ACC112 (cell line): ENCODE measurements at regions not wholly inside any gene's neighbourhood (a gene's known extent, or its start where the extent isn't known, plus 50 kb on each side); places are given as distances from the start of the nearest gene placed in this dataset.

Experiments used
- H2AFZ ChIP-seq: fragments of 200-600 bp; sonication (generic); one replicate; pipeline ENCODE4 v1.6.0; 2017; ENCODE audit warnings: antibody characterized with exemption, low read length; ENCODE audit not compliant: unreplicated experiment
- H3K27ac ChIP-seq: fragments of 200-600 bp; sonication (generic); 2 replicates; pipeline ENCODE4 v1.5.1; 2014; ENCODE audit warnings: low read depth, mild to moderate bottlenecking, antibody characterized with exemption, low read length, moderate library complexity
- H3K27me3 ChIP-seq: fragments of 200-600 bp; sonication (generic); 2 replicates; pipeline ENCODE4 v1.6.1; 2014; ENCODE audit warnings: mild to moderate bottlenecking, antibody characterized with exemption, low read length, moderate library complexity, mixed read lengths; ENCODE audit not compliant: insufficient read depth
- H3K36me3 ChIP-seq: fragments of 200-600 bp; sonication (generic); 2 replicates; pipeline ENCODE4 v1.6.1; 2016; ENCODE audit warnings: mild to moderate bottlenecking, antibody characterized with exemption, low read length, moderate library complexity, mixed read lengths; ENCODE audit not compliant: insufficient read depth
- H3K4me1 ChIP-seq: fragments of 200-600 bp; sonication (generic); one replicate; pipeline ENCODE4 v1.6.1; 2016; ENCODE audit warnings: low read length, mixed read lengths; ENCODE audit not compliant: insufficient read depth, unreplicated experiment, control insufficient read depth
- H3K4me3 ChIP-seq: fragments of 200-600 bp; sonication (generic); 2 replicates; pipeline ENCODE4 v1.5.1; 2014; ENCODE audit warnings: mild to moderate bottlenecking, low read depth, low read length
- H3K79me2 ChIP-seq: fragments of 200-600 bp; sonication (generic); one replicate; pipeline ENCODE4 v1.6.0; 2016; ENCODE audit warnings: low read length; ENCODE audit not compliant: control insufficient read depth, unreplicated experiment, insufficient read depth

- Histone ChIP-seq H3K4me1 (no peaks in the 10 kb centered on the region), H3K27ac (no peak overlapping the region), H2AFZ (no peak overlapping the region)
These were observed 157.1 kb upstream of the LNX1 start for GRCh38 chr4:53748328-53748772.

GRCh38 chr4:53747401-53747800 is 156.1 kb upstream of the LNX1 start:
- no peak overlapping the region for H3K27ac ChIP-seq
- no peak overlapping the region for H2AFZ ChIP-seq
- no peaks in the 10 kb centered on the region for H3K4me1 ChIP-seq
- no peaks in the 10 kb centered on the region for H3K27me3 ChIP-seq
- no peaks in the 10 kb centered on the region for H3K36me3 ChIP-seq
- no peaks in the 10 kb centered on the region for H3K79me2 ChIP-seq
- H3K4me3 ChIP-seq, result no peak overlapping the region

More at GRCh38 chr4:53748328-53748772, 157.1 kb upstream of the LNX1 start:
- Histone ChIP-seq H3K36me3 (no peaks in the 10 kb centered on the region; the same call in 1 of the 2 replicates), H3K79me2 (no peaks in the 10 kb centered on the region), H3K4me3 (no peak overlapping the region), H3K27me3 (no peaks in the 10 kb centered on the region)

DNA sequence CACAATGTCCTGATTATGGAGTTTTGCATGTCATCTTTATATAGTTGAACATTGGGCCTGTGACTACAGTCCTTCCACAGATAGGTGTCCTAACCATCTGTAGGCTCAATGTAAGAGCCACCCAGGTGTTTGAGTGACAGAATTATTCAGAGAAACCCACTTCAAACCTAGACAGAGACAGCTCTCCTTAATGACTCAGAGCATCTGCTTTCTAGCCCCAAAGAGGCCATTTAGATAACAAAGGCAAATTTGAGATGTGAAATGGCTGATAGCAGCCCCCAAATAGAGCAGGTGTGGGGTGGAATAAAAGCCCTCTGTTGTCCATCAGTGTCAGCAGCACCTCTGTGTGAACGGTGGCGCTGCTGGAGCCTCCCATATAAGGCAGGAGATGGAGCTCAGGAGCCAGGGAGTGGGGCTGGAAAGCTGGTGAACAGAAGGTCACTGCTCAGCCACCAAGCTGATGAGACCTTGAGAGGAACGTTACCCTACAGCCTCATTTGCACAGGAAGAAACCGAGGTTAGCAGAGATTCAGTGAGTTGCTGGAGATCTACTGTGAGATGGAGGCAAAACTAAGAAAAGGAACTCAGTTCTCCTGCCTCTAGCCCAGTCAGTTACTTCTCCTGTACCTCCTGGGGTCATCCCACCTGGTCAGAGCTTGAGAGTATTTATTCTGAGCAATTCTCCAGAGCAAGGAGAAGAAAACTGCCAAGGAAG is 153.3 kb upstream of the LNX1 start:
- Histone ChIP-seq H3K27me3 (no peaks in the 10 kb centered on the region), H3K27ac (no peak overlapping the region), H3K4me1 (no peaks in the 10 kb centered on the region), H3K36me3 (no peaks in the 10 kb centered on the region), H2AFZ (no peak overlapping the region), H3K4me3 (no peak overlapping the region), H3K79me2 (no peaks in the 10 kb centered on the region)

DNA sequence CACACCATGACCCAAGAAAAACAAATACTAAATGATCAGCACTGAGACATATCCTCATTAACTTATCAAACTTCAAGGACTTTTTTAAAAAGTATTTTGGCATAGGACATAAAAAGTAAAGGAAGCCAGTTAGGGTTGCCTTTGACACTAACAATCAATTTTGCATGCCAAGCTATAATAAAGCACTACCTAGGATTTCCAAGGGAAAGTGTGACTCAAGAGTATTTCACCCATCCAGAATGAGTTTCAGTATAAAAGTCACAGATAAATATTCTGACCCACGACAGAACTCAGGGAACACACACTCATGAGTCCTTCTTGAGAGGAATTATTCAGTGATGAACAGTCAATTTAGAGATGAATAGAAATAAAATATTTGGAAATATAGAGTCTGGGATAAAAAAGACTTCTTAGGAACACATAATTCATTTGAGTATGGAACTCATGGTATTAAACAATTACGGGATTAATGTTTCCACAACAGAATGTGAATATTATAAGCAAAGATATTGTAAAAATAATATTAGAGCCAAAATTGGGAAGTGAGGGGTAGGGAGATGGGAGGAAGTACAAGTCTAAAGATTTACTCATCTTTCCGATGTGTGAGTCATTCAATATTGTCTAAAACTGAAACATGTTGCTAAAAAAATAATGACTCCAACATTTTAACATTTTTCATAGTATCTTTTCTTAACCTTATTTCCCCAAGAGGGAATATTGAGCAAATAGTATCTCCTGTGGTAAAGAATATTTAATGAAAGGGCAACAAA is 143.5 kb upstream of the LNX1 start:
- H3K36me3 ChIP-seq, result 0 out of 2 replicates have a peak, but pooled peaks cover 4% of the 10 kb centered on the region
- peak overlapping the region; percentile 64 for H3K4me3 ChIP-seq
- H3K4me1 ChIP-seq, result peaks cover 37% of the 10 kb centered on the region
- peak overlapping the region; percentile 43 for H2AFZ ChIP-seq
- H3K27ac ChIP-seq, result peak overlapping the region; percentile 96
- H3K79me2 ChIP-seq, result no peaks in the 10 kb centered on the region
- H3K27me3 ChIP-seq, result no peaks in the 10 kb centered on the region

DNA sequence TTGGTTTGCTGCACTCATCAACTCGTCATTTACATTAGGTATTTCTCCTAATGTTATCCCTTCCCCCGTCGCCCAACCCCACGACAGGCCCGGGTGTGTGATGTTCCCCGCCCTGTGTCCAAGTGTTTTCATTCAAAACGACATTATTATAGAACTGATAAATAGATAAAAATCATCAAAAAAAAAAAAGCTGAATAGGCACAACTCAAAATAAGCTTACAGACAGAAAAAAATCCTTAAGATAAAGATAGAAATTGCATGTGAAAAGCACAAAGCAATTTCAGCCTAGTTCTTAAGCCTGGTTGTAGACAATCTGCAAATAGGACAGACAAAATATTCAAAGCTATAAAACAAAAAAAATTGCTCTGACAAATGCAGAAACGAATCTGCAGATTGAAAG is 142.9 kb upstream of the LNX1 start:
- H3K27ac ChIP-seq, result peak overlapping the region; percentile 96
- H3K4me1 ChIP-seq, result peaks cover 37% of the 10 kb centered on the region
- no peaks in the 10 kb centered on the region for H3K79me2 ChIP-seq
- H3K27me3 ChIP-seq, result no peaks in the 10 kb centered on the region
- 0 out of 2 replicates have a peak, but pooled peaks cover 4% of the 10 kb centered on the region for H3K36me3 ChIP-seq
- H2AFZ ChIP-seq, result peak overlapping the region; percentile 43
- peak overlapping the region; percentile 64 for H3K4me3 ChIP-seq

DNA sequence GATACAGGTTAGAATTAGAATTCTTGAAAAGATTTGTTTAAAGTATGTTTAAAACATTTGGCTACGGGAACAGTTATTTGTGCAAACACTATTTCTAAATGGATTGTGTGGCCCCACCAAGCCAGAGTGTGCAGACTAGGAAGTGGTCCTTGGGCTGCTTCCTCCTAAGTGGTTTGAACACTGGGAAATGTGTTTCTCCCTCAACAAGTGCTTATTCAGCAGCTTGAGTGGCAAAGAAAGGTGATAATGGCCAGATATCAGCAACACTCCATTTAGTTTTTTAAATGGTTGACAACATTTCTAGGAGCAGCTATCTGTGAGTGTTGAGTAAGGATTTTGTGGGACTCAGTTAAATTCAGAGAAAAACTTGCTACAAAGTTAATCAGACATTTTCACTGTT is 141.4 kb upstream of the LNX1 start:
- H3K27ac ChIP-seq, result peak overlapping the region; percentile 96
- H3K4me1 ChIP-seq, result peaks cover 37% of the 10 kb centered on the region
- H3K27me3 ChIP-seq, result no peaks in the 10 kb centered on the region
- peak overlapping the region; percentile 70 for H2AFZ ChIP-seq
- no peaks in the 10 kb centered on the region for H3K79me2 ChIP-seq
- 0 out of 2 replicates have a peak, but pooled peaks cover 4% of the 10 kb centered on the region for H3K36me3 ChIP-seq
- no peak overlapping the region for H3K4me3 ChIP-seq

- Histone ChIP-seq H3K27ac (no peak overlapping the region), H3K36me3 (no peaks in the 10 kb centered on the region), H2AFZ (peak overlapping the region; percentile 46), H3K4me3 (no peak overlapping the region), H3K4me1 (peaks cover 29% of the 10 kb centered on the region), H3K27me3 (no peaks in the 10 kb centered on the region), H3K79me2 (no peaks in the 10 kb centered on the region)
These were observed 138.9 kb upstream of the LNX1 start for GRCh38 chr4:53730031-53730805.

DNA sequence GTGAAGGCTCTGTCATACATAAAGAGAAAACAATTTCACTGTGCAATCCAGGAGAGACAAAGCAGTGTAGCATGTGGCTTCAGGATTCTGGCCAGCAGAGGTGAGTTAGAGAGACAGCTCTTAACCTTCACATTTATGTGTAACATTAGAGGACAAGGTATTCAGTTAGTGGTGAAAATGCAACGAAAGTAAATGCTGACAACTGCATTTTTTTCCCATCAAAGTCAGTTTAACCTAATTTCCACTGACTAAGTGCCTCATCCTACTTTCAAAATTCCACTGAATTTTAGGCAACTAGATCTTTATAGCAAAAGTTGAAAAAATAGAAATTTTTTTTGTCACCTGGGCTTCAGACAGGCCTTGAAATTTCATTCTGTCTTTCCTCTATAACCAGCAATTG is 130.8 kb upstream of the LNX1 start:
- peaks cover 9% of the 10 kb centered on the region for H3K4me1 ChIP-seq
- H2AFZ ChIP-seq, result peak overlapping the region; percentile 25
- H3K27me3 ChIP-seq, result no peaks in the 10 kb centered on the region
- no peak overlapping the region for H3K27ac ChIP-seq
- H3K4me3 ChIP-seq, result no peak overlapping the region
- no peaks in the 10 kb centered on the region for H3K79me2 ChIP-seq
- no peaks in the 10 kb centered on the region for H3K36me3 ChIP-seq

DNA sequence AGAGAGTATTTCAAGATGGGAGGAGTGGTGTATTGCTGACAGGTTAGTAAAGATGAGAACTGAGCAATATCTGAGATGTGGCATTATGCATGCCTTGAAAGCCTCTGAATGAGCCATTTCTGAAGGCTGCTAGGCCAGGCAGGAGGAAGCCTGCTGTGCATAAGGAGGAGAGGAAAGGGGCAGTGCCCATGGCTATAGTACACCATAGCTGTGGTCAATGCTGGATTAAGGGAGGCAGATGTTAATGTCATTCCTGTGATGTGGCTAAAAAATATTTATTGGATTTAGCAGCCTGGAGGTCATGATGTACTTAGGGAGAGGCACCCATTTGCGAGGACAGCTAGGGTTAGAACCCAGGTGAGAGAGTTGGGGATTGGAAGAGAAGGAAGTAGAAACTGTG is 130.0 kb upstream of the LNX1 start:
- no peaks in the 10 kb centered on the region for H3K36me3 ChIP-seq
- H2AFZ ChIP-seq, result no peak overlapping the region
- H3K4me1 ChIP-seq, result peaks cover 18% of the 10 kb centered on the region
- no peak overlapping the region for H3K4me3 ChIP-seq
- H3K79me2 ChIP-seq, result no peaks in the 10 kb centered on the region
- H3K27me3 ChIP-seq, result no peaks in the 10 kb centered on the region
- H3K27ac ChIP-seq, result no peak overlapping the region

DNA sequence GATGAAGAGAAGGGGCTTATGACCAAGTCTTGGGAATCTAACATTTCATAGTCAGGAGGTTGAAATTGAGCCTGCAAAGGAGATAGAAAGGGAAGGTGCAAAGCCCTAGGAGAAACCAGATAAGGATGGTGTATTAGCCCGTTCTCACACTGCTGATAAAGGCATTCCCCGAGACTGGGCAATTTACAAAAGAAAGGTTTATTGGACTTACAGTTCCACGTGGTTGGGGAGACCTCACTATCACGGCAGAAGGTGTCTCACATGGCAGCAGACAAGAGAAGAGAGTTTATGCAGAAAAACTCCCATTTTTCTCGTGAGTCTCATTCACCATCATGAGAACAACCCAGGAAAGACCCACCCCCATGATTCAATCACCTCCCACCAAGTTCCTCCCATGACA is 129.5 kb upstream of the LNX1 start:
- Histone ChIP-seq H3K4me1 (peaks cover 22% of the 10 kb centered on the region), H2AFZ (no peak overlapping the region), H3K27me3 (no peaks in the 10 kb centered on the region), H3K4me3 (no peak overlapping the region), H3K36me3 (no peaks in the 10 kb centered on the region), H3K79me2 (no peaks in the 10 kb centered on the region), H3K27ac (no peak overlapping the region)
